ENCODE measurements at regions not wholly inside any gene's neighbourhood (a gene's known extent, or its start where the extent isn't known, plus 50 kb on each side); places are given as distances from the start of the nearest gene placed in this dataset.
A peak's percentile ranks its signal among the peaks of the same experiment; 100 is the strongest.

DNA sequence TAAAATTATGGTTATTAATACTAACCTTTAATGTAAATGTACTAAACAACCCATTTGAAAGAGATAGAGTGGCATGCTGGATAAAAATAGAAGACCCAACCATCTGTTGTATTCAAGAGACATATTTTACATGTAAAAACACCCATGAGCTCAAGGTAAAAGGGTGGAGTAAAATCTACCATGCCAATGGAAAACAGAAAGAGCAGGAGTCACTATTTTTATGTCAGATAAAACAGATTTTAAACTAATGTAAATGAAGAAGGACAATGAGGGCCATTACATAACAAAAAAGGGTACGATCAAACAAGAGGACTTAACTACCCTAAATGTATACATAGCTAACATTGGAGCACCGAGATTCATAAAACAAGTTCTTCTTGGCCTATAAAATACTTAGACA, 66.3 kb downstream of the ITM2A start:
- intact Hi-C loops (cut with DNase I): no loop called here
- DNase-seq: no peak

DNA sequence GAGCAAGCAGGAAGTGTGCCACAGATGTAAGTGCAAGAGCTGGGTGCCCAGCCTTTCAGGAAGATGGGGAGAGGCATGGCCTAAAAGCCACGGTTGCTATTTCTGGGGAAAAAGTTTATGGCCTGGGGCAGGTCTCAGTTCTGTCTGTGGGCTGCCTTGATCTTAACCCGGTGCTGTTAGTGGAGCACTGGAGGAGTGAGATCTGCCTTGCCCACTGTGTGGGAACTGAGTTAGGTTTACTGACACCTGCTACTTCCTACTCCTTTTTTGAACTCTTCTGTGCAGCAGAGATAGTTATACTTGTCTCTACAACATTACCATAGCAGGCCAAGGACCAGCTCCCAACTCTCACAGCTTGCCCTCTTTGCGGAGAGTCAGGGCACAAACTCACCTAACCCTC, 76.5 kb downstream of the ITM2A start:
- no peak for DNase-seq
- intact Hi-C loops (cut with DNase I): no loop called here

DNA sequence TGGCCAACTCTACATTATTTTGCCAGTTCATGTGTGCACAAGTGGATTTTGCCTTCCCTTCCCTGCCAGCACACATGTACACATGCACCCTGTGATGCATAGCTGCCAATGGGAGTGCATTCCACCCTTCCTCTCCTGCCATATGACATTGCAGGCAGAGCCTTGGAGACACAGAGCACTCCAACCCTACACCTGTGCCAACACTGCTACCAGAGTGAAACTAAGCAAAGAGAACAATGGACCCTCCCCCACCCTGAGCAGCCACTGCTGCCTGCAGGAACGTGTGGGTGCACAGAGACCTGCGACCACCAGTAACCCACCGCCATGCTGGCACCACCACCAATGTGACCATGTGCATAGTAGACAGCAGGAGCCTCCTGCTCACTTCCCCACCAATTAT, 78.4 kb downstream of the ITM2A start:
- DNase-seq: peak in 1 of 10 donors; percentile 64
- intact Hi-C loops (cut with DNase I): no loop called here

DNA sequence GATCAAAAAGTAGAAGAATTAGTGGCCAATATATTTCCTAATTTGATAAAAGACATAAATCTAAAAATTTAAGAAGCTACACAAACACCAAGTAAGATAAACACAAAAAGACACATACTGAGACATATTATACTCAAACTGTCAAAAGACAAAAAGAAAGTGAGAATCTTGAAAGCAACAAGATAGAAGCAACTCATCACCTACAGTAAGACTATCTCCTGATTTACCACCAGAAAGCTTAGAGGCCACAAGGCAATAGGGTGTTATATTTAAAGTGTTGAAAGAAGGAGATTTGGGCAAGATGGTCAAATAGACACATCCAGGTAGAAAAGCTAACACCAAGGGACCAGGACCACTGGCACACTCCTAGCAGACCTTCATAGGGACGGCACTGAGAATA, 79.4 kb downstream of the ITM2A start:
- intact Hi-C loops (cut with DNase I): no loop called here

DNA sequence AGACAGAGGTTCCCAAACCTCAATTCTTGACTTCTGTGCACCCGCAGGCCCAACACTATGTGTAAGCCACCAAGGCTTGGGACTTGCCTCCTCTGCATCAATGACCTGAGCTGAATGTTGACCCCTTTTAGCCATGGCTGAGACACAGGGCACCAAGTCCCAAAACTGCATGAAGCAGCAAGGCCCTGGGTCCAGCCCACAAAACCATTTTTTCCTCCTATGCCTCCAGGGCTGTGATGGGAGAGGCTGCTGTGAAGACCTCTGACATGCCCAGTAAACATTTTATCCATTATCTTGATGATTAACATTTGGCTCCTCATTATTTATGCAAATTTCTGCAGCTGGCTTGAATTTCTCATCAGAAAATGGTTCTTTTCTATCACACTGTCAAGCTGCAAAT, 85.4 kb downstream of the ITM2A start:
- peak in 1 of 10 donors; percentile 55 for DNase-seq
- intact Hi-C loops (cut with DNase I): no loop called here

More for the DNA sequence above, 79.4 kb downstream of the ITM2A start:
- no peak for DNase-seq

DNA sequence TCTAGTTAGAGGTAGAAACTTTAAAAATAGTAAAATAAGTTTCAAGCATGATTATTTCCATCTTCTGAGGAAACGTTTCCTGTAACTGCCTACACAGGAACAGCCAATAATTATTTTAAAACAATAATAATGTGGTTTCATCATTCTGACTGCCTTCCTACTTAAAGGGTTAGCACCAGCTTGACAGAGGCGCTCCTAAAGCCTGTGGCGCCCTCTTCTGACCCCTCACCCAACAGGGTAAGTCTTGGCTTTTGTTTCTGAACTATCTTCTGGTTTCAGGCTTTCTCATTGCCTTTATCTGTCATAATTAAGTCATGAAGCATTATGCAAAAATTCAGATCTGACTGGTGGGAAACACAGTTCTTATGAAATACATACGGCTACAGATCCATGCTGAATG, 96.7 kb downstream of the ITM2A start:
- intact Hi-C loops (cut with DNase I): no loop called here
- DNase-seq: no peak

DNA sequence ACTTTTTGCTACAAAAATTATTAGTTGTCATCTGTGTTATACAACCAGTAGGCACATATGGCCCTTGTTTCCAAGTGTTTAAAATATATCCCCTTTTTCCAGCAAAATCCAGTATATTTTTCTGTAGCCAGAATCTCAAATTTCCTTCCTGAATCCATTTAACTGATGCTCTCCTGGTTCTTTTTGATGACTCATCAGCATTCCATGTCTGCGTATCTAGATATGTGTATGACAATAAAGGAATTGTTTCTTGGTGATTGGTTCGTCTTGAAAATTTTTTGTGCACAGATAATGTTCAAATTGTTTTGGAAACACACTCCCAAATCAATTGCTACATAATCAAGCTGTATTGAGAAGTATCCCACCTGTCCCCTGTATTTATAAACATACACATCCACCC, 98.3 kb downstream of the ITM2A start:
- no peak for DNase-seq
- intact Hi-C loops (cut with DNase I): no loop called here

DNA sequence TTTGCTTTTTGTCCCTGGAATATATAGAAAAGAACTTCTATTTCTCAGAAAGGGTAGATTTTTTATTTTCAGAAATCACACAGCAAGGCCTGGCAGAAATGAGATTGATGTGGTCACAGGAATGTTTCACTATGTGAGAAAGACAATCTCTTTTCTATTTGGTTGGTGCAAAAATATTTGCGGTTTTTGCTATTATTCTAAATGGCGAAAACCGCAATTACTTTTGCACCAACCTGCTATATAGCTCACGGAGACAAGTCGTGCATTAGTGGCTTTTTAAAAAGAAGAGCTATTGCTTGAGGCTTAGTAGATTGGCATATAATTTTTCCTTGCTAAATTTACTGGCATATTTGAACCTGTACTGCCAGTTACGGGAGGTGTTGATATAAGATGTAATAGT, 100.4 kb downstream of the ITM2A start:
- DNase-seq: no peak
- intact Hi-C loops (cut with DNase I): no loop called here

DNA sequence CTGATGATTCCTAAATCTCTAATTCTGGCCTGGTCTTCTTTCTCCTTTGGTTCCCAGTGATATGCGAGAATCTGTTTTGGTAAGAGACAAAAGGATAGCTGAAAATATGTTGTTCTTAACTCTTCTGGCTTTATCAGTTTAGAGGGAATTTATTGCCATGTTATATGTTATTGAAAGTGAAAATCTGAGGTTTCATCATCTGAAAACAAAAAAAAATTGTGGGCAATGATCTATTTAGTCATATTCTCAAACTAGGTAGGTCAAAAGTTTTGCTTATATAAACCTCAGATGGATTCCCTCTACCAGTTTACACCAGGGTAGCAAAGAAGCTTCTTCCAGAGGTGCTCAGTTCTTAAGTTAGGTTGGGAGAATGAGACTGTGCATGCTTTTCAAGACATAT, 103.6 kb downstream of the ITM2A start:
- no peak for DNase-seq
- intact Hi-C loops (cut with DNase I): no loop called here

DNA sequence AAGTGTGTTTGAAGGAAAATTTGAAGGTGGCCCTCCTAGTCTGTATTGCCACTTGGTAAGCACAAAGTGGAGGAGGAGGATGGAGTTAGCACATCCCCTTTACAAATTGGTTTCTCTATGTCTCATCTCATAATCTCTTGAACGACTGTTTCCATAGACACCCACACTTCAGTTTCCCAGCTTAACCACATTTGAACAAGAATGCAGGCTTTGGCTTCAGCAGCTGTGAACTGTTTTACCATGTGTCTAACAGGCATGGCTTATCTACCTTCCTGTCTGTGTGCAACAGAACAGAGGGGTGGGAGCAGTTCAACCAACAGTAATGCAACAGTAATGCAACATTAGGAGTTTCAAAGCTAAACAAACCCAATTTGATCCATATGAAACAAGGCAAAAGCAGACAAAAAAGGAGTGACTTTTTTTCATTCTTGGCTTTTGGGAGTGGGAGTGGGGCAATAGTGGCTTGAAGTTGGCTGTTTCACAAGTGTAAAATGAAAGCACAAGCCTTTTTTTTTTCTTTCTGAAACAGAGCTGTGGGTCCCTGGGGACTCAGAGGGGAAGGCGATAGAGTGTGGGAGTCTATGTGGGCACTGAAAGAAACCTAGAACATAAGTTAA, 108.0 kb downstream of the ITM2A start:
- DNase-seq: no peak
- intact Hi-C loops (cut with DNase I): no loop called here

DNA sequence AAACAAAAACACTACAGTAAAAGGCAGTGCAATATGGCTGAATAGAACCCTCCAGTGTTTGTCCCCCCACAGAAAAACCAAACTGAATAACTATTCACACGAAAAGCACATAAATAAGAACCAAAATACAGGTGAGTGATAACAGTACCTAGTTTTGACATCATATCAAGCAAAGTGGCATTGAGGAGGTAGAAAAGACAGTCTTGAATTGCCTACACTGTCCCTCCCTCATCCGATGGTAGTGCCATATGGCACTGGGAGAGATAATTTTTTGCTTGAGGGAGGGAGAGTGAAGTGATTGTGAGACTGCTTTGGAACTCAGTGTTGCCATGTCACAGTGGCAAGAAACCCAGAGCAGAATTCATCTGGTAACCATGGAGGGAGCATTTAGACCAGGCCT, 99.2 kb downstream of the GPR174 start:
- DNase-seq: no peak
- intact Hi-C loops (cut with DNase I): no loop called here

DNA sequence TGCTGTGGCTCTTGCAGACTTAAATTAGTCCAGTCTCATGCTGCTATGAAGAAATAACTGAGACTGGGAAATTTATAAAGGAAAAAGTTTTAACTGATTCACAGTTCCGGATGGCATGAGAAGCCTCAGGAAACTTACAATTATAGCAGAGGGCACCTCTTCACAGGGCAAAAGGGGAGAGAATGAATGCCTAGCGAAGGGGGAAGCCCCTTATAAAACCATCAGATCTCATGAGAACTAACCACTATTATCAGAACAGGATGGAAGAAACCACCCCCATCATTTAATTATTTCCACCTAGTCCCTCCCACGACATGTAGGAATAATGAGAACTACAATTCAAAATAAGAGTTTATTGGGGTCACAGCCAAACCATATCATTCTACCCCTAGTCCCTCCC, 91.4 kb downstream of the GPR174 start:
- no peak for DNase-seq
- intact Hi-C loops (cut with DNase I): no loop called here

DNA sequence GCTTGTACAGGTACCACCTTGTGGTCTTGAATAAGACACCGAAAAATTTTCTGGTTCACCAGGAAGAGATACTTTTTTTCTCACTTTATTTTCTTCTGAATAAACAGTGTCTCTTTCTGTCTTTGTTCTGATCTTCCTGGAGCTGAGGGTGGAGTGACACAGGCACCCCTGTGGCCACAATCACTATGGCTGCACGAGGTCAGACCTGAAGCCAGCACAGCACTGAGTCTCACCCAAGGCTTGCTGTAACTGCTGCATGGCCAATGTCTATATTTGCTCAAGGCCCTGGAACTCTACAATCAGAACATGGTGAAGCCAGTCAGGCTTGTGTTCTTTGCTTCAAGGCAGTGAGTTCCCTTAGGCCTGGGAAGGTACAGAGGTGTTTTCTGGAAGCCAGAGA, 87.2 kb downstream of the GPR174 start:
- no peak for DNase-seq
- intact Hi-C loops (cut with DNase I): no loop called here

Data from posterior cingulate gyrus (tissue), 11 donors.